DMS53 treated with DMSO at 0.1 percent for 48 hours (cell line): ENCODE measurements at regions not wholly inside any gene's neighbourhood (a gene's known extent, or its start where the extent isn't known, plus 50 kb on each side); places are given as distances from the start of the nearest gene placed in this dataset.
"Not testable (repeated sequence)": the region's sequence is repeated elsewhere in the genome, so short reads cannot be mapped to it uniquely, and the experiment has no call there.

Experiments
- DNase-seq: peaks from one replicate; lab custom pipeline; 2025; ENCODE audit not compliant: unreplicated experiment; lab: John Stamatoyannopoulos, UW

DNA sequence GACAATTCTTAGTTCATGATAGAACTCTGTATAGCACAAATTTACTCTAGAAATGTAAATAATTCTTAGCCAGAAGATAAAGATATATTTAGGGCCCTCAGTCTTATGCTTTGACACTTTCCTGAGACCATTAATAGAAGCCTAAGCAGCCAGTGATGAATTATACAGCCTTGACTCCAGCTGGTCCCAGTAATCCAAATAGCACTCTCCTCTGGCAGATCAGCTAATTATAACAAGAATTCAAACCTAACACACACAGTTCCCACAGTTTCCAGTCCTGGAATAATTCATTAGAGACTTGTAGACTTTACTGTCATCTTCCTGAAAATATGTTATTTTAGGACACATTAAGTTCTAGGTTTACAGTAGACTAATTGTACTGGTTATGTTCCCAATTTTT, 50.4 kb downstream of the SHOC1 start:
- DNase-seq: no peak

DNA sequence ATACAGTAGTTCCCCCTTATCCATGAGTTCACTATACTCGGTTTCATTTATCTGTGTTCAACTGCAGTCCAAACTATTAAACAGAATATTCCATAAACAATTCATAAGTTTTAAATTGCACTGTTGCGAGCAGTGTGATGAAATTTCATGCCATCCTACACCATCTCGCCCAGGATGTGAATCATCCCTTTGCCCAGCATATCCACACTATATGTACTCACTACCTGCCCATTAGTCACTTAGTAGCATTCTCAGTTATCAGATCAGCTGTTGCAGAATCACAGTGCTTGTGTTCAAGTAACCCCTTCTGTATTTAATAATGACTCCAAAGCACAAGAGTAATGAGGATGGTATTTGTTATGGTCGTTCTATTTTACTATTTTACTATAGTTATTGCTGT, 51.5 kb downstream of the SHOC1 start:
- DNase-seq: no peak

DNA sequence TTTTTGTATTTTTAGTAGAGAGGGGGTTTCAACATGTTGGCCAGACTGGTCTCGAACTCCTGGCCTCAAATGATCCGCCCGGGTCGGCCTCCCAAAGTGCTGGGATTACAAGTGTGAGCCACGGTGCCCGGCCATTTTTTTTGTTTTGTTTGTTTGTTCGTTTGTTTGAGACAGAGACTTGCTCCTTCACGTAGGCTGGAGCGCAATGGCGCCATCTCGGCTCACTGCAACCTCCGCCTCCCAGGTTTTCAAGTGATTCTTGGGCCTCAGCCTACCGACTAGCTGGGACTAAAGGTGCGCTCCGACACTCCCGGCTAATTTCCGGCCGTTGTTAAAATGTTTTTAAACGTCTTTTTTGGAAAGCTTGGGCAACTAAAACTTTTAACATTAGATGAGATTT, 54.0 kb downstream of the SHOC1 start:
- no peak for DNase-seq

DNA sequence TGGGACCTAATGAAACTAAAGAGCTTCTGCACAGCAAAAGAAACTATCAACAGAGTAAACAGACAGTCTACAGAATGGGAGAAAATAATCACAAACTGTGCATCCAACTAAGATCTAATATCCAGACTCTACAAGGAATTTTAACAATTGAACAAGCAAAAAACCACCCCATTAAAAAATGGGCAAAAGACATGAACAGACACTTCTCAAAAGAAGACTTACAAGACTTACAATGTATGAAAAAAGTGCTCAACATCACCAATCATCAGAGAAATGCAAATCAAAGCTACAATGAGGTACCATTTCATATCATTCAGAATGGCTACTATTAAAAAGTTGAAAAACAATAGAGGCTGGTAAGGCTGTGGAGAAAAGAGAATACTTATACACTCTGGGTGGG, 58.0 kb downstream of the SHOC1 start:
- DNase-seq: no peak

DNA sequence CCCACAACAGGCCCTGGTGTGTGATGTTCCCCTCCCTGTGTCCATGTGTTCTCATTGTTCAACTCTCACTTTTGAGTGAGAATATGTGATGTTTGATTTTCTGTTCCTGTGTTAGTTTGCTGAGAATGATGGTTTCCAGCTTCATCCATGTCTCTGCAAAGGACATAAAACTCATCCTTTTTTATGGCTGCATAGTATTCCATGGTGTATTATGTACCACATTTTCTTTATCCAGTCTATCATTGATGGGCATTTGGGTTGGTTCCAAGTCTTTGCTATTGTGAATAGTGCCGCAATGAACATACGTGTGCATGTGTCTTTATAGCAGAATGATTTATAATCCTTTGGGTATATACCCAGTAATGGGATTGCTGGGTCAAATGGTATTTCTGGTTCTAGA, 59.4 kb downstream of the SHOC1 start:
- not testable (repeated sequence) for DNase-seq

DNA sequence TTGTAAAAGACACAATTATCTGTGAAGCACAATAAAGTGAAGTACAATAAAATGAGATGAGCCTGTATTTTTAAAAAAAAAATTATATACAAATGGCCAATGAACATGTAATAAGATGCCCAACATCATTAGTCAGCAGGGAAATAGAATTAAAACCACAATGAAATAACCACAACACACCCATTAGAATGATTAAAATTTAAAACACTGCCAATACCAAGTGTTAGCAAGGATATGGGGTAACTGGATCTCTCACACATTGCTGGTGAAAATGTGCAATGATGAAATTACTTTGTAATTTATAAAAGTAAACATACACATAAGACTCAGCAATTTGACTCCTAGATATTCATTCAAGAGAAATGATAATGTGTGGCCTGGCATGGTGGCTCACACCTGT, 62.8 kb downstream of the SHOC1 start:
- no peak for DNase-seq

DNA sequence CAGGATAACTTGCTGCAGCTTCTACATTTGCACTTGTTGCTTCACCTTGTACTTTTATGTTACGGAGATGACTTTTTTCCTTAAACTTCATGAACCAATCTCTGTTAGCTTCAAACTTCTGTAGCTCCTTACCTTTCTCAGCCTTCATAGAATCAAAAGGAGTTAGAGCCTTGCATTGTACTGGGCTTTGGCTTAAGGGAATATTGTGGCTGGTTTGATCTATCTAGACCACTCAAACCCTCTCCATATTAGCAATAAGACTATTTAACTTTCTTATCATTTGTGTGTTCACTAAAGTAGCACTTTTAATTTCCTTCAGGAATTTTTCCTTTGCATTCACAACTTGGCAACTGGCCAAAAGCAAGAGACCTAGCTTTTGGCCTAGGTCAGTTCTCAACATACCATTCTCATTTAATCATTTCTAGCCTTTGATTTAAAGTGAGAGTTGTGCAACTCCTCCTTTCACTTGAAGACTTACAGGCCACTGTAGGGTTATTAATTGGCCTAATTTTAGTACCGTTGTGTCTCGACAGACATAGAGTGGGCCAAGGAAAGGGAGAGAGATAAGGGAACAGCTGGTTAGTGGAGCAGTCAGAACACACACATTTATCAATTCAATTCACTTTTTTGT, 63.7 kb downstream of the SHOC1 start:
- DNase-seq: no peak

DNA sequence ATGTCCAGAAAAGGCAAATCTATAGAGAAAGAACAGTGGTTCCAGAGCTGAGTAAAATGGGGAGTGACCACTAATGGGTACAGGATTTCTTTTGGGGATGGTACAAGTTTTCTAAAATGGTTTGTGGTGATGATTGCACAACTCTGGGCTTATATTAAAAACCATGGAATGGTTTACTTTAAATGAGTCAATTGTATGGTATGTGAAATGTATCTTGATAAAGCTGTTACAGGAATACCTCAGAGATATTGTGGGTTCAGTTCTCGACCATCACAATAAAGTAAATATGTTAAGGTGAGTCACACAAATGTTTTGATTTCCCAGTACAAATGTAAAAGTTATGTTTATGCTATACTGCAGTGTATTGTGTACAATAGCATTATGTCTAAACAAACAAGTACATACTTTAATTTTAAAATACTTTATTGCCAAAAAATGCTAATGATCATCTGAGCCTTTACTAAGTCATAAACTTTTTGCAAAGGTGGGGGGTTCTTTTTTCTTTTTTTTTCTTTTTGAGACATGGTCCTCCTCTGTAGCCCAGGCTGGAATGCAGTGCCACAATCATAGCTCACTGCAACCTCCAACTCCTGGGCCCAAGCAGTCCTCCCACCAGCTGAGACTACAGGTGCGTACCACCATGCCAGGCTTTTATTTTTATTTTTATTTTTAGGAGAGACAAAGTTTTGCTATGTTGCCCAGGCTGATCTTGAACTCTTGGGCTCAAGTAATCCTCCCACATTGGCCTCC, 65.9 kb downstream of the SHOC1 start:
- DNase-seq: peak; percentile 16

DNA sequence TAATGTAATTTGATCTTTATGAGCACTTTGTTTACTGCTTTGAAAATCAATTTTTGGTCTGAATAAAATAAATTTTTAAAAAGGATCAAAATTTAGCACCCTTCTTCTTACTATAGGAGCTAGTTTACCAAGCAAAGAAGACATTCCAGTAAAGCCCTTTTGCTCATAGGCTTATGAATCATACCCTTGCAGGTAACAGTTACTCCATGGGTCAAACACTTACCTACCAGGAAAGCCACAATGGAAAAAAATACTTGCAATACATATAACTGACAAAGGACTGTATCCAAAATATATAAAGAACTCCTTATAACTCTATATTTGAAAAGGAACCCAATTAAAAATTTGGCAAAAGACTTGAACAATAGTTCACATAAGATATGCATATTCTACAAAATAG, 66.6 kb downstream of the SHOC1 start:
- no peak for DNase-seq

DNA sequence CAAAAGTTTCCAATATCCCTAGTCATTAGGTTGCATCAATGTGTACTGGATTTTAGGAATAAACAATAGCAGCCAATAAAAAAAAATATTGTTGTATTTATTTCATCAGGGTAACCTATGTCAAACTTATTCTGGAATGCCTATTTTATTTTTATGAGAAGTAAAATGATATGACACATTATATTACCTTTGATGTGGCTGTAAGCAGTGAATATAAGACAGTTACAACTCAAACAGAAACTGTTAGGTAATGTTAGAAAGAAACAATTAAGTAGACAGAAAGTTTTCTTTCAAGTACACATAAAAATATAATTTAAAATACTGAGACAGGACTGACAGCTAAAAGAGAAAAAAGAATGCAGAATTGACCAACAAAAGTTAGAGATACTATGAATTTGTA, 65.5 kb downstream of the GNG10 start:
- DNase-seq: no peak

DNA sequence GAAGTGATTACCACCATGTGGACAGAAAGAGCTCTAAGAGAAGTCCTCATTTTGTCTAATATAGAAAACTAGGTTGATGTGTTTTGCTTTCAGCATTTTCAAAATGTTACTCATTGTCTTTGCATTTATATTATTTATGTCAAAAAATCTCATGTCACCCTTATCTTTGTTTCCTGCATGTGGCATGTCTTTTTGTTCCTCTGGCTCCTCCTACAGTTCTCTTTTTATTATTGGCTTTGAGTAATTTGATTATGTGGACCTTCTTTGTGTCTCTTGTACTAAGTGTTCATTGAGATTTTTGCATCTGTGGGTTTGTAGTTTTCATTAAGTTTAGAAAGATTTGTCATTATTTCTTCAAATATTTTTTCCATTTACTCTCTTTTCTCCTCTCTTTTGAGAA, 58.8 kb downstream of the GNG10 start:
- no peak for DNase-seq
